DMS 273 treated with DMSO at 0.1 percent for 48 hours (cell line): ENCODE measurements at regions not wholly inside any gene's neighbourhood (a gene's known extent, or its start where the extent isn't known, plus 50 kb on each side); places are given as distances from the start of the nearest gene placed in this dataset.

Experiments
- DNase-seq: peaks from one replicate; lab custom pipeline; 2025; lab: John Stamatoyannopoulos, UW

DNA sequence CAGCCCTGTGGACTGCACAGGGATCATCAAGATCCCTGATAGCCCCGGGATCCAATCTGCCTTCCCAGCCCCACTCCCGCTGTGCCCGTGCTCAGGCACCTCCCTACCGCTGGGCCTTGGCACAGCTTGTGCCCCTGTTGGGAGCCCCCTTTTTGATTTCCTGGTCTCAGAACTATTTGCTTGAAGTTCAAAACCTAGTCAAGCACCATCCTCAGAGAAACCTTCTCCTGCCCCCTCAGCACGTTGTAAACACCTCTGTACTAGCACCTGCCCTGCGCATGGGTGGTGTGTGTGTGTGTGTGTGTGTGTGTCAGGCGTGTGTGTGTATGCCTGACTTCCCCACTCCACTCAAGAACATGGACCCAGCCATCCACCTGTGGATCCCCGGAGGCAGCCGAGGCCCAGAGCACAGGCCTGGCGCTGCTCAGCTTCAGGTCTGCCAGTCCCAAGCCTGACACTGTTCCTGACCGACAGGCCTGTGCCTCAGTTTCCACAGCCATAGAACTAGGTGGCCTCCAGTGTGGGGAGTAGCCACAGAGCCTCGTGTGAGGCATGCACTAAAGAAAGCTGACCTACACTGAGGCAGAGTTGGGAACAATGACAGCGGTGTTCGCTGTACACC is 65.5 kb downstream of the ADRA2C start:
- no peak for DNase-seq

GRCh38 chr4:3832536-3833220 is 66.5 kb downstream of the ADRA2C start:
- DNase-seq, result no peak

DNA sequence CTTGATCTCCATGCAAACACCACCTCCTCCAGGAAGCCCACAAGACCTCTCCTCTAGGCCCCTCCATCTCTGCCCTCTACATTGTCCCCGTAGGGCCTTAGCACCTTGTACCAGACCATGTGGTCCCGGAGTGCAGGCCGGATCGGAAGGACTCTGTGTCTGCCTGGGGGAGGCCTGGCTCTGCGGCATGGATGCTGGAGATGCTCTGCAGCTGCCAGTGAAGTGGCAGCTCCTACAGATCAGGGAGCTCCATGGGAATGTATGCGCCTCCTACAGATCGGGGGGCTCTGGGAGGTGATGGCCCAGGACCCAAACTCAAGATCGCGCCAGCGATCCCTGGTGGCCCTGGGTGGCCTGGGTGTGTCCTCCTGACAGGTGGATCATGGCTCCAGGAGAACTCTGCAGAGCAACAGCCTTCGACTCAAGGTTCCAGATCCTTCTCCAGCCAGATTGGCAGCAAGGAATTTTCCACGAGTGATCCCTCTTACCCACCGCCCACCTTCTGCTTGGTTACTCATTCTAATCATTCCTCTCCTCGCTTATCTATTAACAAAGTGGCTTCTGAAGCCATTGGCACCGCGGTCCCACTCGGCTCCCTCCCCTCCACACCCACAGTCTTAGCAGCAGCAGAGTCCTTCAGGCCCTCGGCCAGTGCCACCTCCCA is 67.3 kb downstream of the ADRA2C start:
- DNase-seq, result no peak

DNA sequence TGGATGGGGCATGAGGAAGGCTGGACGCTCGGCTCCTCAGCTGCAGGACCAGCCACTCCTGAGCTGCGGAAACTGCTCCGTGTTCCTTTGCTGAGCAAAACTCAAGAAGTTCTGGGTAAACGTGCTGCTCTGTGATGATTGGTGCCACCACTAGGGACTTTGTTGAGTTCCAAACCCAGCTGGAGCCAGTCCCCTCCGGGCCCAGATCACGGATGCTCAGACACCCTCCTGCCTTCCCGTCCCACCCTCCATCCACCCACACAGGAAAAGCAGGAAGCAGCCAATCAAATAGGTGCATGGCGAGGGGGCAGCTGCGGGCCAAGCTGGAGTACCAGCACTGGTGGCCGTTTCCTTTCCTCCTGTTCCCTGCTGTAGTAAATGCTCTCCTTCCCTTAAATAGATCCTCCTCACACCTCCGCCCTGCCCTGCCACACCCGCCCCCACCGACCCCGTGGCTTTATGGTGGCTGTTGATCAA is 68.0 kb downstream of the ADRA2C start:
- DNase-seq, result no peak

GRCh38 chr4:3834663-3835521 is 68.7 kb downstream of the ADRA2C start:
- no peak for DNase-seq

DNA sequence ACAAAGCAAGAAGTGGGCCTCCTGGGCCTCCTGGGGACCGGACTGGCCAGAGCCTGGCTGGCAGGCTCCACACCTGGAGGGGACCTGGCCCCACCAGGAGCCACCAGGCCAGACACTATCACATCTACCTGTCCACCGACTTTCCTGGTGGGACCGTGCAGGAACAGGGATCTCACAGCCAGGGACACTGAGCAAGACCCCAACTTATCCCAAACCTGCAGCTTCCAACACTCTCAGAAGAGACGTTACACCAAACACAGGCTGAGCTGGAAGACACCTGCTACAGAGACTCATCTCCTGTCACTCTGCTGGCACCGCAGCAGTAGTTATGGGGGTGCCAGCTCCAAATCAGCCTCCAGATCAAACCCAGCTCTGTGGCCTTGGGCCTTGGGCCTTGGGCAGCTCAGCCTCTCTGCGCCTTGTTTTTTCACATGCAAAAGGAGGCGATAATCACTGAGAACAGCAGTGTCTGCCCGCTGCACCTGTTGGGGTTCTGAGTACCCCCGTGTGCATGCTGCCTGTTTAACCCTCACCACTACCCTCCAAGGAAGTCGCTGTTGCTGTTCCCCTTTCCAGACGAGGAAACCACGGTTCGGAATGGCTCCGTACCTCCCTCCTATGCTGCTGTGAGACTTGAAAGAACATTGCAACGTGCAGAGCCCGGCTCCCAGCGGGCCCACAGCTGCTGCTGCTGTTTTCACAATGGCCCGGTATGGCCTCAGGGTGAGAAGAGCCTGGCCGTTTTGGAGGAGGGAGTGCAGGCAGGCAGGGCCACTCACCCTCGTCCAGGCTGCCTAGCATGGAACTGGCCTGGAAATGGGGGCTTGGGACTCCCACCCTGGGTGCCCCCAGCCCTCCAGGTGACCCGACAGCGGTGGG is 69.6 kb downstream of the ADRA2C start:
- no peak for DNase-seq

DNA sequence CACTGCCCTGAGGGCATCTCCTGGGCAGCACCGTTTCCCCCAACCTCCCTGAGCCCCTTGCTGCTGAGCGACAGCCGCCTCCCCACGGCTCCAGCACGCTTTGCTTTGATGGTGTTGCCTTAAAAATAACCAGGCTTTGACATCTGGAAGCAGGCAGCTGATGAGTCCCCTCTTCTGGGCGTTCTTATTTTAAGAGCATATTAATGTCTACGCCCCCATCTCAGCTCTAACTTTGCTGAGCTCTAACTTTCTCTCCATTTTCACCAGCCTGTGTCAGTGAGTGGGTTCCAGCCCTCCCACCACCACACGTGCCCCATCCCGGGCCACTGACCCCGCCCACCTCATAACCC is 70.2 kb downstream of the ADRA2C start:
- DNase-seq, result no peak

- DNase-seq, result no peak
Observed at GRCh38 chr4:3836756-3837601, 70.8 kb downstream of the ADRA2C start.

- no peak for DNase-seq
Observed at GRCh38 chr4:3838437-3839380, 72.5 kb downstream of the ADRA2C start.

DNA sequence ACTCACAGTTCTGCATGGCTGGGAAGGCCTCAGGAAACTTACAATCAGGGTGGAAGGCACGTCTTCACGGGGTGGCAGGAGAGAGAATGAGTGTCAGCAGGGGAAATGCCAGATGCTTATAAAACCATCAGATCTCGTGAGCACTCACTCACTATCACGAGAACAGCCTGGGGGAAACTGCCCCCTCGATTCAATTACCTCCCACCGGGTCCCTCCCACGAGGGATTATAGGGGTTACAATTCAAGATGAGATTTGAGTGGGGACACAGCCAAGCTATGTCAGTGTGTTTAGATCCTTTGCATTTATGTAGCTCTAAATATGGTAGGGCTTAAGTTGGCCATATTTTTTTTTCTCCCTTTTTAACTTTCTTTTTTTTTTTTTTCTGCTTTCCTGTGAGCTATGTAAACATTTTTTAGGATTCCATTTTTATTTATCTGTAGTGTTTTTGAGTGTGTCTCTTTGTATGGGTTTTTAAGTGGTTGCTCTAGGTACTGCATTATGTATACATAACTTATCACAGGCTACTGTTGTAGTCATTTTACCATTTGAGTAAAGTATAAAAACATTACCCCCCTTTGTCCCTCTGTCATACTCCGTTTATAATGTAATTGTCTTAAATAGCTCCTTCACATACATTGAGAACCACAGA is 79.0 kb downstream of the ADRA2C start:
- DNase-seq, result no peak

- DNase-seq, result no peak
Observed at GRCh38 chr4:3845744-3846429, 79.7 kb downstream of the ADRA2C start.

DNA sequence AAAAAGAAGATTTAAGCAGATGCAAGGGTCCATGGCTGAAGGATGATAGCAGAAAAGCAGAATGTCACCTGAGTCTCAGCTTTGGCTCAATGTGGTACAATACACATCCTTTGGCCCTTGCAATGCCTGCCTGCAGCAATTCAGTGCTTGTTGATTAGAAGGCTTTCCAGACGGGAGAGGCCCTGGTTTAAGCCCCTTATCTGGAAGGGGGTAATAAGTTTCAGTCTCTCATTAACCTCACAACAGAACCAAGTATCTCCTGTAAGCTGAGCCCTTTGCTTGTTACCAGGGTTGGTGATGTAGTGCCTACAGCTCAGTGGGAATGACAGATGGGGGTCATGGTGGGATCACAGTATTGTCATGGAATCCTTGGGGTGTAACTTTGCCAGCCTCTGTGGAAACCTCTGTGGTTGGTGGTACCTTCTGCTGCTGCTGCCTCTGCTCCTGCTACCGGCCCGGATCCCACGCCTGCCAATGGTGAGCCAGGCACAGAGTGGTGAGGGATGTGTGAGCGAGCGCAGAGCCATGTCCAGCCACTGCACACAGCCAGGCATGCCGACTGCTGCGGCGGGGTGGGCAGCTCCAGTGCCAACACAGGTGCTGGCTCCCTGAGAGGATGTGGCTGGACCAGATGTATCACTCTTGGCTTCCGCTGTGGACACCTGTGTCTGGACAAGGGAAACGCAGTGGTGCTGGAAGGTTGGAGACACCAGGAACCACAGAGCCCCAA is 81.2 kb downstream of the ADRA2C start:
- no peak for DNase-seq

- DNase-seq, result no peak
Observed at GRCh38 chr4:3848323-3848722, 82.1 kb downstream of the ADRA2C start.

- no peak for DNase-seq
Observed at GRCh38 chr4:3849140-3849539, 83.0 kb downstream of the ADRA2C start.

GRCh38 chr4:3850128-3850527 is 83.9 kb downstream of the ADRA2C start:
- DNase-seq, result no peak

GRCh38 chr4:3851211-3851610 is 85.0 kb downstream of the ADRA2C start:
- DNase-seq, result no peak

DNA sequence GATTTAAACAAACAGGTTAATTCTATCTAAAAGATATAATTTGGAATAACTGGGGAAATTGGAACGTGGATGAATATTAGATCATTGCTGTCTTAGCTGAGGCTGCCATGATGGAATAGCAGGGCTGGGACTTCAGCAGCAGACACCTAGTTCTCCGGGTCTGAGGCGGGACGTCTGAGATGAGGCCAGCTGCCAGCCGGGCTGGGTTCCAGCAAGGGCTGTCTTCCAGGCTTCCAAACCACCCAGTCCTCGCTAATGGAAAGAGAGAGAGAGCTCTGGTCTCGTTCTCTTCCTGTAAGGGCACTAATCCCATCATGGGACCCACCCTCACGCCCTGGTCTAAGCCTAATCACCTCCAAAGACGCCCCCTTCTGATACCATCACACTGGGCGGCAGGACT is 85.7 kb downstream of the ADRA2C start:
- peak; percentile 48 for DNase-seq

GRCh38 chr4:3852309-3852708 is 86.1 kb downstream of the ADRA2C start:
- no peak for DNase-seq
